NCI-H1694 treated with DMSO at 0.1 percent for 48 hours (cell line): ENCODE measurements at regions not wholly inside any gene's neighbourhood (a gene's known extent, or its start where the extent isn't known, plus 50 kb on each side); places are given as distances from the start of the nearest gene placed in this dataset.

Experiments used
- DNase-seq: peaks from one replicate; lab custom pipeline; 2025; lab: John Stamatoyannopoulos, UW

DNA sequence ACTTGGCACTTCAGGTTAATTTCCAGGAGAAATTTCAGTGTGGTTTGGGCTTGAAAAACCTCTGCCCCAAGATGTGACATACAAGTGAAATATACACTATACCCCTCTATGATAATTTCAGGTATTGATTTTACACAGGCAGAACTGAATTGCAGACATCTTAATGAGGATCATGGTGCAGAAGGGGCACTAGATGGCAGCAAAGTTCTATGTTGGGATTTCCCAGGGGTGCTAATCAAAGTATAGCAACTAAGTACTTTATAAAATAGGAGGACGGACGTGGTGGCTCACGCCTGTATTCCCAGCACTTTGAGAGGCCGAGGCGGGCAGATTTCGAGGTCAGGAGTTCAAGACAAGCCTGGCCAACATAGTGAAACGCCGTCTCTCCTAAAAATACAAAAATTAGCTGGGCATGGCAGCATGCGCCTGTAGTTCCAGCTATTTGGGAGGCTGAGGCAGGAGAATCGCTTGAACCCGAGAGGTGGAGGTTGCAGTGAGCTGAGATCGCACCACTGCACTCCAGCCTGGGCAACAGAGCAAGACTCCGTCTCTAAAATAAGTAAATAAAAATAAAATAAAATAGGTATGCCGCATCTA, 555.7 kb downstream of the ETS1 start:
- peak; percentile 17 for DNase-seq

DNA sequence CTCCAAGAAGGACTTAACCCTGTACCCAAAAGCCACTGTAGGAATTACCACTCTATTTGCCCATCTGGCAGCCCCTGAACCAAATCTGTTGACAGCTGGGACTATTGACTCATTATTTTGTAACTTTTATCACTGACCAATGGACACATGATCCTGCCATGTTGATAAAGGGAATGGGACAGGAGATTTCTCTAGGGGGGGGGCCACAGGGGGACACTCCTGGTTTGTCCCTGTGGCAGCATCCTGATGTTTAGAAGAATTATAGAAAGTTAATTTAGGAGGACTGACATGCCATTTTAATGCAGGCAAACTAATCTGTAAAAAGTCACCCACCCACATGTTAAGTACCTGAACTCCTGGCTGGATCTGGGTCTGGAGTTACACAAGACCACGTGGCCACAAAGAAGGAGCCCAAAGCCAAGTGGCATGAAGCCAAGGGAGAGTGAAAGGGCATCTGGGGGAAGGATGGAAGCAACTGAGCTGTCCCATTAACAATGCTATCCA, 558.1 kb downstream of the ETS1 start:
- no peak for DNase-seq

DNA sequence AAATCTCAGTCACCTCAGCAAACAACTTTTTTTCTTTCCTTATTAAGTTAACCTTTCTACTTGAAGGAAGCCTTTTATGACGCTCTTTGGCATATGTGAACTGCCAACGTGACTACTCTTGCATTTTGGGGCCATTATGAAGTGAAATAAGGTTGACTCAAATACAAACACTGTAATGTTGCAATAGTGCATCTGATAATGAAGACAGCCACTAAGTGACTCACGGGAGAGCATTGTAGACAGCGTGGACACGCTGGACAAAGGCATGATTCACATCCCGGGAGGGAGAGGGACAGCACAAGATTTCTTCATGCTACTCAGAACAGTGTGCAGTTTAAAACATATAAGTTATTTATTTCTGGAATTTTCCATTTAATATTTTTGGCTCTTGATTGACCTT, 560.8 kb downstream of the ETS1 start:
- no peak for DNase-seq

DNA sequence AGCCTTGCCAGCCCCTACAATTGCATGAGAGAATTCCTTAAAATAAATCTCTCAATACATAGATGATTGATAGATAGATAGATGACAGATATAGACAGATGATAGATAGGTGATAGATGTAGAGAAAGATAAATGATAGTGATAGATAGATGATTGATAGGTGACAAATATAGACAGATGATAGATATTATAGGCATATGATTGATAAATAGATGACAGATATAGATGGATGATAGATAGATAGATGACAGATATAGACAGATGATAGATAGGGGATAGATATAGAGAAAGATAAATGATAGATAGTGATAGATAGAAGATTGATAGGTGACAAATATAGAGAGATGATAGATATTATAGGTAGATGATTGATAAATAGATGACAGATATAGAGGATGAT, 564.6 kb downstream of the ETS1 start:
- no peak for DNase-seq

DNA sequence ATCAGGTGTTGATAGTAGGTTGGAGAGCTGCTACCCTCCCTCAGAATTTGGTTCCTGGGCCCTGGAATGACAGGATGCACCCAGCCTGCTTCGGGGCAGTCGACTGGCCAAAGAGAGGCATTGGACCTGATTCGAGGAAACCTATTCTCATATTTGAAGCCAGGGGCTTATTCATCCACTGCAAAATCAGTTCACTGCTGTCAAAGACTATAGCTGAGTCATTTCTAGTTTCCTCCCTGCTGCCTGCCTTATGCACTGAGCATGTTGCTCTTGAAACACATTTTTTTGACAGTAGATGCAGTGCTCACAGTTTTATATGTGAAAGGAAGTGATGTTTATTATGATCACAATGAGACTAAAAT, 565.4 kb downstream of the ETS1 start:
- DNase-seq: no peak

DNA sequence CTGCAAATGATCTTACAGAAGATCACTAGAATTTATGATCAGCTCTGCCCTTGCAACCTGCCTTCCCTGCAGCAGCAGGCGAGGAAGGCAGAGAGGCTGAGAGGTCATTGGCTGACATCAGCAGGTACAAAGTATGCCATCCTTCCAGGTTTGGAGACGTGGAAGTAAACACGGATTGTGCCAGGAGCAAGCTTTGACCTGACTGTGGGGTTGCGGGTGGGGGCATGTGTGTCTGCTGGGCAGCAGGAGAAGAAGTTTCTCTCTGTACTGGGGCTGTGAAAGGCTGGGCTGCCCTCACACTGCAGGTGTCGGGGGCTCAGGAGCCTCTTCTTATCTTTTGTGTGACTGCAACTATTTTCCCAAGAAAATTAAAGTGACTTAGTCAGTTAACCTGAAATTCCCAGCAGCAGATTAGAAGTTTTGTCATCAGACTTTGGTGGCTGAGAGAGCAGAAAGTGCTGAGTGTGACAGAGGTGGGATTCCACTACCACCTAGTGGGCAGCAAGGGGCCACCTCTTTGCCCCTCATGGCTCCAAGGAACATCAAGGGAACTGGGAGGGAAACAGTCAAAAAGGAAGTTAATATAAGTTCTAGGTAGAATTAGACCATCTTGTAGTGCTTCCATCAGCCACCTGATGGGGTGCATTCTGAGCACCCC, 565.9 kb downstream of the ETS1 start:
- DNase-seq: no peak

DNA sequence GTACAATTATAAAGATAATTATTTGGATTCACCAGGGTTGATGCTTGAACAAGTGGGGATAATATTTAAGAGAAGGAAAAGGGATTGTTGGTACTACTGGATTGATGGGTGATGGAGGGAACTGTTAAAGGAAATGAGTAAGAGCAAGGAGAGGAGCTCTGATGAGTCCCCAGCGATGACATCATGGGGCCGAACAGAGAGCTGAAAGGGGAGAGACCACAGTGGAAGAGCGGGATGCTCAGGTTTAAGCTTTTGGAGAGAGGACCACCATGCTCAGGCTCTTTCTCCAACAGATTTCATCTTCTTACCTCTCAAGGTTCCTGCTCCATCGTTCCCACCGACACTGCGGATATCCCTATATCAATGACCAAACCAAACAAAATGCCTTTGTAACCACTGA, 568.7 kb downstream of the ETS1 start:
- no peak for DNase-seq

DNA sequence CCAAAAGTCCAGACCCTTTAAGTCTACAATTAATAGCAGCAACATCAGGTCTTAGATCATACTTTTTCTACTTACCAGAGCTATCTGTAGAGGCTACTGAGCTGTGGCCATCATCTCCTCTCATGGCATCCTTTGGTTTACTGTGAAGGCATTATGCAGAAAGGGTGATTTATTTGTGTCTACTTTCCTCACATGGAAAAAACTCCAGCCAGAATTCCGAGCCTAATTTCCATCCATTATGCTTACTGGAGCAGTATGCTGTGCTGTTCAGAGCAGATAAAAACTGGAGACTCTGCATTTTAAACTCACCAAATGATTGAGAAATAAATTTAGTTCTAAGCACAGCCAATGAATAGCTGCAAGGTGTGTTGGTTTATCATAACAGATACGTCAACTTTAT, 581.8 kb downstream of the ETS1 start:
- no peak for DNase-seq

DNA sequence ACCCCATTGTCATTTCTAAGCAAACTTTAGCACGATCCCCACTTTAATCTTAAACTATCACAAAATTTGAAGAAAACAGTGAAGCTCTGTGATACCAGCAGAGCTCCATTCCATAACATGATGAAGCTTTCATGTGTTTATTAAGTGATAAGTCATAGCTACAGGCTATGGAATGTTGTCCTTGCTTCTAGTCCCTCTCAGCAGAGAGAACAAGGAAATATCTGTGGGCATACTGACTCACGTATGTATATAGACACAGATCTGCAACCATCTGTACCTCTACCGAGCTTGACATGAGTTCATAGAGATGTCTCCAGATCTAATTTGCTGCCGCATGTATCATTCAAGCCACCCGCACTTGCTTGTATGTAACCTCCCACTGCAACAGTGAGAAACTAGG, 588.9 kb downstream of the ETS1 start:
- no peak for DNase-seq

DNA sequence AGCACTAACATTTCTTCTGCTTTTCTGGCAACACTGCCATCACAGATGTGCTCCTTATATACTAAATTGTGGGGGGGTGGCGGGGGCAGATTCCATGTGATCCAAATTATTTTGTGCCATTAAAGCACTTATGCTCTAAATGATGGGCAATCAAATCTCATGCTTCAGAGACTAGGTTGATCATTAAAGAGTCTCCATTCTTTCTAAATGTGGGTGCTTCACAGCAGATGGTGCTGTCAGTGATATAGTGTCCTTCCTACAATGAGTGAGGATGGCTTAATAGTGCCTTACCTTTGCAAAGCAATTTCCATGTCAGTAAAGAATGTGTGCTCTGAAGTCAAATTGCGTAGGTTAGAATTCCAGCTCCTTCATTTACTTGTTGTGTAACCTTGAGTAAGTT, 589.8 kb downstream of the ETS1 start:
- DNase-seq: no peak

DNA sequence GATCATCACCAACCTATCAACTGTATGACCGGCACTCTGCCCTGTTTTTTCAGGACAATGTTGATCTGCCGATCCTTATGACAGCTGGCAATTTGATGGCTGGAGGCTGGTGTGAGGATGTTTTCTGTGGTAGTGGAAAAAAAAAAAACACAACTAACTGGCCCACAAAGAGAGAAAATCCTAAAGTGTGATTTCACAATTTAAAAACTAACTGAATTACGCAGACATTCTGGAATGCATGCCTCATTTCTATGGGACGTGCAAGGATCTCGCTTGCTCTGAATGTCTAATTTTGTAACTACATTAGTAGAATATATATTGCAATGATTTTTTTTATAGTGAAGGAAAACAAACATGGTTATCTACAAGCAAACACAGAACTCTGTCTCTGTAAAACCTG, 590.5 kb downstream of the ETS1 start:
- DNase-seq: no peak

DNA sequence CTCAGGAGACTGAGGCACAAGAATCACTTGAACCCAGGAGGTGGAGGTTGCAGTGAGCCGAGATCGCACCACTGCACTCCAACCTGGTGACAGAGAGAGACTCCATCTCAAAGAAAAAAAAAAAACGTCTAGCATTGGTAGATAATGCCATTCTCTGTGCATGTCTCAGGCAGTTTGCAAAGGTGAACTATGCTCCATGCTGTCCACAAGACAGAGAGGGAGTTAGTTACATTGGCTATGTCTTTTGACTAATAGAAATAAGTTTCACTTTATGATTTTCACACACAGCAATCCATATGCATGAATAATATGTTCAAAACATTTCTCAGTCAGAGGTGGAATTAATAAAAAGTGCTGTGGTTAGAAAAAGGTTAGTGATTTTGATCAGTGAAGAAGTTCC, 591.4 kb downstream of the ETS1 start:
- DNase-seq: no peak

DNA sequence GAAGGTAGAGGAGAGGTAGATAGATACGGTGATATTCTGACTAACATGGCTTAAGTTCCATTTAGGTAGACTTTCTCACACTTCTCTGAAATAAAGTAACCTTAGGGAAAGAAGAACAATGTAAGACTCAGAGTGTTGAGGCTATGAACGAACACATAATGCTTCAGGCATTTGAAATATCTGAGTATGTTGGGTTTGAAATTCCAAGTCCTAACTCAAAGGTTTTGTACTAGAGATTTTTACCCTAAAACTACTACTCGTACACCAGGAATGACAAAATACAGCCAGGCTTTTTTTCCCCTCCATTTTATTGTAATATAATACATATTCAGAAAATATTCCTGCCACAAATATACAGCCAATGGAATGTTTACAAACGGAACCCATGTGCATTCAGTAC, 592.6 kb downstream of the ETS1 start:
- no peak for DNase-seq

DNA sequence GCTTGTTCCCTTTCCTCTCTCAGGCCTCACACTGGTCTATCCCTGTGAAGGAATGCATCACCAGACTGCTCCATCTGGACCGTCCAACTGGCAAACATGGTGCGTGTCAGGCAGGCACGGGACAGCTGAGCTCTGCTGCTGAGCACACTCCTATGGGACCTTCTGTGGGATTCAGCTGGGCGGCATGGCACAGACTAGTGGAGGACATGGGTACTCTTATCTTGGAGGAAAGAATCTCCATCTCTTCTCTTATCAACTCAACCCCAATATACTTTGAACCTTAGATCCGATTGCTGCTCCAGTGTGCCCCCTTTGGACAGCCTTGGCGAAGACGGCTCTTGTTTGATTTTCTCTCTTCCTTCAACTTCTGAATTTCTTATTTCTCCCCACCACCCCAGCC, 593.6 kb downstream of the ETS1 start:
- no peak for DNase-seq

DNA sequence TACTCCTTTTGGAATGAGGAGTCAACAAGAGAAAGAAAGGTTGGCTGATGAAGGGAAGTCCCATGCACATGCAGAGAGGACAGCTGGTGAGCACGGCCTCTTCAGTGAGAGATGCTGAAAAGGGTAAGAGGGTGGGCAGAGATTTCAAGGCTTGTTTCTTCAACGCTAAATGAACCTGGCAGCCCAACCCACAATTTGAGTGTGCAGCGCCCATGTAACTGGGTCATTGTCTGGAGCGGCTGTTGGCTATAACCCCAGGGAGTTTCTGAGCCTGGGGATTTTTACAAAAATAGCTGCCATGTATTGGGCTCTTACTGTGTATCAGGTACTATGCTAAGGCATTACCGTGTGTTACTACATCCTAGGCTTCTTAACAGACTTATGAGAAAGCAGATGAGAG, 594.1 kb downstream of the ETS1 start:
- no peak for DNase-seq

DNA sequence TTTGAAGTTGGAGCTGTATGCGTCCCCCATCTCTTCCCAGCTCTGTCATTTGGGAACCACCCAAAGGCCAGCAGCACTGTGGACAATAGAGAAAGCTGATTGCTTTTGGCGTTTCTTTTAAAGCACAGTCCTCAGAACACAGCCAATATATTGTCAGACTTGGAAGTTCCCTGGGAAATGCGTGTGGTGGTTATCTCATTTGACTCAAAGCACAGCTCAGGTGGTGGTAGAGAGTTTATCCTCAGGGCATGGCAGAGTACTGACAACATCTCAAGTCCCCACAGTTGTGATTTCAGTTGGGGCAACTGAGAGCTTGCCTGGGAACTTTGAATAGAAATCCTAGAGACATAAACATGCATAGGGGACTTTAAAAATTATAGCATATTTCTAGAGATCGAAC, 601.3 kb downstream of the ETS1 start:
- no peak for DNase-seq

DNA sequence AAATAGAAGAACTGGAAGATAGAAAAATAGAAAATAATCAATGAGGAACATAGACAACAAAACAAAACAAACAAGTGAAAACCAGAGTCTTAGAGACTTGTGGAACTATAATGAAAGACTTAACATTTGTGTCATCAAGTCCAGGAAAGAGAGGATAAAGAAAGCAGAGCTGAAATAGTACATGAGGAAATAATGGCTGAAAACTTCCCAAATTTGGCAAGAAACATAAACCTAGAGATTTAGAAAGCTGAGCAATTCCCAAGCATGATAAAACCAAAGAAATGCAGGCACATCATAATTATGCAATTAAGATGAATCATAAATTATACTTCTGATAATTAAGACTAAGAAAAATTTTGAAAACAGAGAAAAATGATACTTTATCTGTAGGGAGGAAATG, 614.5 kb downstream of the ETS1 start:
- no peak for DNase-seq

DNA sequence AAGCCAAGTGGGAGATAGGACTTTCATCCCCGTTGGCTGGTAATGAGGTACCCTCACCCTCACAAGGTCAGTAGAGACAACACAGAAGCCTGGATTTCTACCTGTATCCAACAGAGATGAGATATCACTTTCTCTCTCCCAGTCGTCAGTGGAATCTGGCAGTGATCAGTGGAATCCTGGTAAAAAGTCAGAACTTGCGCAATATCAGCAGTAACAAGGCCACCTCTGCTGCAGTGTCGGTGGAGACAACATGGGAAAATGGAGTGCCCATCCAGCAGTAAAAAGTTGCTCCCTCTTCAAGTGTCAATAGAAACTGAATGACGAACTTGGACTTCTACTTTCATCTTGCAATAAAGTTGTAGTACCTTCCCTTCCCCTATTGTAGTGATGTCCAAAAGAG, 615.9 kb downstream of the ETS1 start:
- DNase-seq: no peak

DNA sequence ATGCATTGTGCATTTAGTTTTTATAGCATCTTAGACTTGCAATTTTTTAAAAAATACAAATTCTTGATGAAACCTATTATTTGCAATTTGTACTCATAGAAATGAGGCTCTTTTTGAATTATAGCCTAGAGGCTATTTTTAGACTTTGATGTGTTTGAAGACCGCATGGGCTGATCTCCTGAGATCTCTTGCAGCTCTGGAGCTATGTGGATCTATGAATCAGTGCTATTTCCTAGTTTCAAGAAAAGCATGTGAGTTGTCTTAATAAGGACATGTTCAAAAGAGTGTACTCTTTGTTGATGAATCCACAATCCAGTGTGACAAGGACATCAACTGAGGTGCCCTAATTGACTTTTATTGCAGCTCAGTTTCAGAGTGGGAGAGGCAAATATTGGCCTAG, 620.5 kb downstream of the ETS1 start:
- DNase-seq: no peak

DNA sequence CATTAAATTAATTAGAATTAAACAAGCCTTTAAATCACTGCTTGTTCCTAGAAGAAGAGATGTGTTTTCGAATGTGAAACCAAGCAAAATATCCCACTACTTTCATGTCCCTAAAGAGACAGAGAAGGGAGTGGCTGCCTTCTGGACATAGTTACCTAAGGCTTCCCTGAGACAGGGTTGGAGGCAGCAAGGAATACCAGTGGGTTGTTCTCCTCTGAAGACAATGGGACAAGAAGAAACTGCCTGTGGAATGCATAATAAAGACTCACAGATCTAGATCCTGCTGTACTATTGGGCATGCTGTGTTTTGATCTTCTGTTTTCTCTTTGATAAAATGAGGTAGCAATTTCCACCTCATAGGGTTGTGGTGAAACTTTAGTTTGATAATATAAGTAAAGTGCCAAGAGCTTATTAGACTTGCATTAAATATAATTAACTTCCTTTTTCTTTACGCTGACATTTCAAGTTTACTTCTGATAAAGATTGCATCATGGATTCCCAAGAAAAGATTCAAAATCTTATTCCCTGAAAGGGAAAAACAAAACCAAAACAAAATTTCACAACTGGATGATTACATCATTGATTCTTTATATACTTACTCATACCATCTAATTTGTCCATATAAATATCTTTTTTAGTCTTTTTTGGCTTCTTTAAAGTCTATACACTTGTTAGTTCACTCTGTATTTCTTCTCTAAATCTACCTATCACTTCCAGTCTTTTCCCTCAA, 621.3 kb downstream of the ETS1 start:
- no peak for DNase-seq

DNA sequence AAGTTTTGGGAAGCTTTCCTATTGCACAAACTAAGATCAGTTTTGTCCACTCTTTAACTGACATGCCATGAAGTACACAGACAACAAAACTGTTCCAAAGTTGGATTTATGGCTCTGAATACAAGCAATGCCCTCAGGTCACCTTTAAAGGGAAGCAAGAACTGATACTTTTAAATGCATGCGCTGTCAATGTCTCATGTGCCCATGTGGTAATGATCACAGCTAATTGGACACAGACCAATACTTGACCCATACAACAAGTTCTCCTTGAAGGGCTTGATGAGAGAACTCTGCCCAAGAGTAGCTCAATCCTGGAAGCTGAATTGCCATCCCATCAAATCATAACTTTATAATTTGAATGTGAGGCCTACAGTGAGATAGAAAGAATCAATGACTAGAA, 624.9 kb downstream of the ETS1 start:
- DNase-seq: no peak

DNA sequence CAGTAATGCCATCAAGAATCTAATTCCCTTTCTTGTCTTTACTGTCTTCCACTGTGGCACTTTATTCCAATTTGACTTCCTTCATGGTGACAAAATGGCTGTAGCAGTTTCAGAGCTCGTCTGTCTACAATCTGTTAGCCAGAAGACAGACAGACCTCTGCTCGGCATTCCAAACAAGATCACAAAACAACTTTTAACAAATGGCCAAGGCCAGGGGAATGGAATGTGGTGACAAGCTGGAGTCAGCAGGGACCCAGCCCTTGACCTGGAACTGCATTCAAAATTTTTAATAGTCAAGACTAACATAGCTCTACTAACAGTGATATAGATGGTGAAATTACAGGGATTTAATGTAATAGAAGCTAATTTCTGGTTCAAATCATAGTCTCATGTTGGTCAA, 637.2 kb downstream of the ETS1 start:
- DNase-seq: no peak

DNA sequence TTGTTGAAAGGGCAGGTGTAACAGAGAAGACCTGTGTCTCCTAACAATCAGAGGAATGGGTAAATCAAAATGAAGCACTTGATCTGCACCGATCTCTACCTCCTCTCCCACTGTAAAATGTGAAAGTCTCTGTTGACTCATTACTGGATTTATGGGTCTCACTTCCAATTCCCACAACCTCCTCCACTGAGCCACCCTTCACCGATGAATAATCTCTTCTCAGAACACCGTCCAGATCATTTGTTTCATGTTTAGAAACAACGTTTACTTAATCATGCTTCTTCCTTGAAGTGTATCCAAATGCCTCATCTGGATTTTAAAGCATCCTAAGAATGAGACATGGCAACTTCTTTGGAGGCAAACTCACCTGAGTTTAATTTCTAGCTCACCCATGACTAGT, 643.6 kb downstream of the ETS1 start:
- DNase-seq: no peak

DNA sequence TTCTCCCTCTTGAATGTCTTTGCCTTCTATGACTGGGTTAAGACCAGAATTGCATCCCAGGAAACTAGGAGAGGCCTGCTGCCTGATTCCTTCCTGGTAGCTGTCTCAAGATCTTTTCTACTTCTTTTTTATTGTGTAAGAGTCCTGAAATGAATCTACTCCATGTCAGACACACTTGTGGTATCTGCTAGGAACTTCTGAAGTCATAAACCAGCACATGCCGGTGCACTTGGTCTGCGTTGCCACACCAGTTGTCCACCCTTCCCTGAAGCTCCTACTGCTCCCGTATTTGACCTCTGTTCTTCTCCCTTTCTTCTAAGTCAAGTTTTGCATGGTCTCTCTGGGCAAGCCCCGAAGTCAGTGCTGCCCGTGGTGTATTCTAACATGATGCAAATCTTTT, 644.2 kb downstream of the ETS1 start:
- no peak for DNase-seq
